Dendritic cell treated with granulocyte-macrophage colony-stimulating factor and Interleukin-4, amounts not matched to agents 40 ng/mL and 50 ng/mL, for 4 days (primary cell): ENCODE measurements at regions not wholly inside any gene's neighbourhood (a gene's known extent, or its start where the extent isn't known, plus 50 kb on each side); places are given as distances from the start of the nearest gene placed in this dataset.

ENCODE experiments used
- H3K27ac Mint-ChIP-seq: one replicate; pipeline ENCODE4 v1.8.0; 2022; ENCODE audit warnings: mild to moderate bottlenecking, mixed read lengths
- H3K27me3 Mint-ChIP-seq: one replicate; pipeline ENCODE4 v1.8.0; 2022; ENCODE audit warnings: mild to moderate bottlenecking, mixed read lengths
- H3K36me3 Mint-ChIP-seq: one replicate; pipeline ENCODE4 v1.8.0; 2022; ENCODE audit warnings: low read depth, mixed read lengths
- H3K4me1 Mint-ChIP-seq: one replicate; pipeline ENCODE4 v1.8.0; 2022; ENCODE audit warnings: low read depth, mixed read lengths
- H3K4me3 Mint-ChIP-seq: one replicate; pipeline ENCODE4 v1.8.0; 2022; ENCODE audit warnings: mild to moderate bottlenecking, moderate library complexity, mixed read lengths
- H3K9me3 Mint-ChIP-seq: one replicate; pipeline ENCODE4 v1.8.0; 2022; ENCODE audit warnings: mixed read lengths
- intact Hi-C: fragments of 100-400 bp; cut with micrococcal nuclease; formaldehyde crosslinking; loops from one replicate; pipeline ENCODE4 v1.15.0; 2022

DNA sequence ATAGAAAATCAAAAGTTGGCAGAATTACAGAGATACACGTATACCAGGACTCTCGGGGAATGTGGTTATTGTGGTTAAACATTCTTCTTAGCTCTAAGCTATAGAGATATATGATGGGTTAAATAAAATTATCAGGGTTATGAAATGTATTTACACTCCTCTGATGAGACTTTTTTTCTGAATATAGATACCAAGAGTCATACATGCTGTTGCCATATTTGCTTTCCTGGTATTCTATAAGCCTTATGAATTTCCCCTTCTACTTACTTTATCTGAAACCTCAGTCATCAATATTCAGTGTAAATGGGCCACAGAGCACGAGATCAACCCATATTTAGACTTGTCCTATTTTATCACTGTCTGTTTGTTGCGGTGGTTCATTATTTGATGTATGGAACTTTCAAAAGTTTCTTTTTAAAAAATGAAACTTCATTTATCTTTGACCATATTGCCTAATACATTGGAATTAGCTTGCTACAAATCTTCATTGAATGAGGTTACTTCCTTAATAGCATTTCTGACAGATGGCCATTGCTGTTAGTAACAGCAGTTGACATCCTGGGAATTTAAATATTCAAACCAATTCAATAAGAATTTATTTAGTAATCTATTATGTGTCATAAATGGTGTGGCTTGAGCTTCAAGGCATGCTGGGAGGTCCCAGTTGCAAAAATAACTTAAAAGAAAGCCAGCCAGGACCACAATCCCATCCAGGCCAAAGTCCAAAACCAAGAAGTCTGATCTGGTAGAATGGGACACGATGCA, 393.5 kb downstream of the PCNX1 start:
- intact Hi-C loops, result no loop called here
- no peak overlapping the region for H3K27ac Mint-ChIP-seq
- H3K9me3 Mint-ChIP-seq, result peaks cover 16% of the 10 kb centered on the region
- H3K27me3 Mint-ChIP-seq, result peaks cover 2% of the 10 kb centered on the region
- H3K4me1 Mint-ChIP-seq, result no peaks in the 10 kb centered on the region
- H3K4me3 Mint-ChIP-seq, result no peak overlapping the region
- no peaks in the 10 kb centered on the region for H3K36me3 Mint-ChIP-seq

DNA sequence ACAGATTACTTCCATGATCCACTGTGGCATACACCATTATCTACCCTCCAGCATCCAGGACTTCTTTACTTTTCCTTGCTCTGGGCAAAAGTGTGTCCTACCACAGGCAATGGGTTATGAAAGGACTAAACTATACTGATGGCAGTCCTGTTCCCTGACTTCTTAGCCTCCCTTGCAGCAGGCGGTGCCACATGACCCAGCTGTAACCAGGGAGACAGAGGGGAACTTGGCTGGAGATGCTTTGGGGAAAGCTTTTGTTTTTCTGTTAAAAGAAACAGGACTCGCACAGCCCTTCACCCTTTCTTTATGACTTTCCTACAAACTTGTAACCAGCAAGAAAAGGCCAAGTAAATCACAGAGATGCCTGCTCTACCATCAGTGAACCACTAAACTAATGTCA, 394.4 kb downstream of the PCNX1 start:
- Mint-ChIP-seq H3K27me3 (peaks cover 2% of the 10 kb centered on the region), H3K9me3 (peaks cover 18% of the 10 kb centered on the region), H3K4me3 (no peak overlapping the region), H3K27ac (no peak overlapping the region), H3K4me1 (no peaks in the 10 kb centered on the region), H3K36me3 (no peaks in the 10 kb centered on the region)
- intact Hi-C loops, result no loop called here

DNA sequence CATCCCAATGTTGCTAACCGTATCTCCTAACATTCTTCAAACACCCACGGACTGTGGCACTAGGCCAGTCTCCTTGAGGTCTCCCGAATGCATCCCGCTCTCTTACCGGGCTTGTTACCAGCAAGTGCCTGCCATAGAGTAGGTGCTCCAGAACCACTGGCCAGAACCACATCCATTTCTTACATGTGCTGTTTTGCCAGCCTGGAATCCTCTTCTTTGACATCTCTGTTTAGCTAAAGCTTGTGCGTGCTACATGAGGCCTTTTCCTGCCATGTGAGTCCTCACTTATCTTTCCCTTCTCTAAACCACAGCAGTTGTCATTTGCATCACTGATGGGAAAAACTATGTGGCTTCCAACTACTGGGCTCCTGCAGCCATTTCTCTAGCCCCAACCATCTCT, 397.4 kb downstream of the PCNX1 start:
- no peak overlapping the region for H3K4me3 Mint-ChIP-seq
- H3K27me3 Mint-ChIP-seq, result peaks cover 2% of the 10 kb centered on the region
- no peaks in the 10 kb centered on the region for H3K36me3 Mint-ChIP-seq
- H3K9me3 Mint-ChIP-seq, result peaks cover 18% of the 10 kb centered on the region
- H3K4me1 Mint-ChIP-seq, result peaks cover 6% of the 10 kb centered on the region
- intact Hi-C loops, result no loop called here
- no peak overlapping the region for H3K27ac Mint-ChIP-seq

DNA sequence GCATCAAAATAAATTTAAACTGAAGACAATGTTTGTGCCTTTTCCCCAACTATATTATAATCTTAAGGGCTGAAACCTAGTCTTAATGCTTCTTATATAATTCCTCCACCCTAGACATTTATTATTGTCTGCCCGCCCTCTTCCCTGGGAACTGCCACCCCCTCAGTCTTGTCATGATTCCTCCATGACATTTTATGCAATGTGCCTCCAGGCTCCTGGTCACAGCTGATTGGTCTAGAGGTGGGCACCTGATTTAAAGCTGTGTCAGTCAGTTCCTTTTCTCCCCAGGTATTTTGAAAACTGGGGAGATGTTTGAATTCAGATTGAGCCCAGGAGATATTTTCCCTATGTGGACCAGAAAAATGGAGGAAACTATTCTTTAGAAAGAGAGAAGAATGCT, 401.4 kb downstream of the PCNX1 start:
- intact Hi-C loops, result no loop called here
- peaks cover 28% of the 10 kb centered on the region for H3K9me3 Mint-ChIP-seq
- peaks cover 13% of the 10 kb centered on the region for H3K4me1 Mint-ChIP-seq

DNA sequence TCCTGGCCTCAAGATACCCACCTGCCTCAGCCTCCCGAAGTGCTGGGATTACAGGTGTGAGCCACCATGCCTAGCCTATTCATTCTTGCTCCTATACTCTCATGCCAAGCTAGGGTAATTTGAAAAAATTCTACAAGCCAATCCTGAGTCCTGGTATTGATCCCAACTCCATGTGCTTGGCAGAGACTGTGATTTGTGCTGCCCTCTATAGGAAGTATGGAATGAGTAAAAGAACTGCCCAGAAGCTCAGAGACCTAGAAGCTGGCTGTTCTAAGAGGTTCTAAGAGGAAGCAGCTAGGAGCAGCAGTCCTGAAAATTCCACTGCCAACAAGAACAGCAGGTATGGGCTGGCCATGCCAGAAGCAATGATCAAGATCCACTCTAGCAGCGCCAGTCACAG, 402.5 kb downstream of the PCNX1 start:
- Mint-ChIP-seq H3K4me1 (peaks cover 13% of the 10 kb centered on the region), H3K4me3 (no peak overlapping the region), H3K9me3 (peaks cover 25% of the 10 kb centered on the region), H3K27ac (no peak overlapping the region), H3K36me3 (no peaks in the 10 kb centered on the region), H3K27me3 (peaks cover 5% of the 10 kb centered on the region)
- intact Hi-C loops, result no loop called here

More for the DNA sequence above, 401.4 kb downstream of the PCNX1 start:
- no peak overlapping the region for H3K4me3 Mint-ChIP-seq
- no peak overlapping the region for H3K27ac Mint-ChIP-seq
- peaks cover 5% of the 10 kb centered on the region for H3K27me3 Mint-ChIP-seq
- no peaks in the 10 kb centered on the region for H3K36me3 Mint-ChIP-seq

DNA sequence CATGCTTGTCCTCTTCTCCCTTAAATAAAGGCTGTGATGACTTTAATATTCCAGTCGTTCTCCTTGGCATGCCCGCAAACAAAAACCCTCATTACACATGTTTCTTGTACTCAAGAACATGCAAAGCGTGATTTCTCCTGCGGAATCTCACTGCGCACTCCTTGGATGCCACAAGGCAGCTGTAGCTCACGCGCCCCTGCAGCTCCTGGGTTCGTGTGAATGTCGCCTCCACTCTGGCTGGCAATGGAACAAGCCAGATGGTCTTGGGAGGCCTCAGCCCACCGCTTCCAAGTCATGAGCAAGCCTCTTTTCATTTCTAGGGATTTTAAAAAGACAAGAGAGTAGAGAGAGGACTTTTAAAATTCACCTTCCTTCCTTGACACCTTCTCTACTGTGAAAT, 403.8 kb downstream of the PCNX1 start:
- Mint-ChIP-seq H3K9me3 (peaks cover 13% of the 10 kb centered on the region), H3K4me1 (peaks cover 13% of the 10 kb centered on the region), H3K27ac (no peak overlapping the region), H3K36me3 (no peaks in the 10 kb centered on the region), H3K4me3 (no peak overlapping the region), H3K27me3 (peaks cover 5% of the 10 kb centered on the region)
- intact Hi-C loops, result no loop called here

DNA sequence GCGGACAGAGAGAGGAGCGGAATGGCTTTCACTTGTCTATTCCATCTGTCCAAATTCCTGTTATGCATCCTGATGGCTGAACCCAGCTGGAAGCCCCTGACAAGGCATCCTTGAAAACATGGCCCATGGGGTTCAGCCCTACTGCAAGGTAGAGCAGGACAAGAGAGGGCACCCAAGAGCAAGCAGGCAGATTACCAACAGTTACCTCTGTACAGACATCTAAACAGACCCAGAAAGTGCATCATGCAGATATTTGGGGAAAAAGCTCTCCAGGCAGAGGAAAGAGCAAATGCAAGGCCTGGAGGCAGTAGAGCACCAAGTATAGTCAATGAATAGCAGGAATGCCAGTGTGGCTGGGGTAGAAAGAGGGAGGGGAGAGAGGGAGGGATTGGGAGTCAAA, 407.5 kb downstream of the PCNX1 start:
- H3K9me3 Mint-ChIP-seq, result peaks cover 13% of the 10 kb centered on the region

DNA sequence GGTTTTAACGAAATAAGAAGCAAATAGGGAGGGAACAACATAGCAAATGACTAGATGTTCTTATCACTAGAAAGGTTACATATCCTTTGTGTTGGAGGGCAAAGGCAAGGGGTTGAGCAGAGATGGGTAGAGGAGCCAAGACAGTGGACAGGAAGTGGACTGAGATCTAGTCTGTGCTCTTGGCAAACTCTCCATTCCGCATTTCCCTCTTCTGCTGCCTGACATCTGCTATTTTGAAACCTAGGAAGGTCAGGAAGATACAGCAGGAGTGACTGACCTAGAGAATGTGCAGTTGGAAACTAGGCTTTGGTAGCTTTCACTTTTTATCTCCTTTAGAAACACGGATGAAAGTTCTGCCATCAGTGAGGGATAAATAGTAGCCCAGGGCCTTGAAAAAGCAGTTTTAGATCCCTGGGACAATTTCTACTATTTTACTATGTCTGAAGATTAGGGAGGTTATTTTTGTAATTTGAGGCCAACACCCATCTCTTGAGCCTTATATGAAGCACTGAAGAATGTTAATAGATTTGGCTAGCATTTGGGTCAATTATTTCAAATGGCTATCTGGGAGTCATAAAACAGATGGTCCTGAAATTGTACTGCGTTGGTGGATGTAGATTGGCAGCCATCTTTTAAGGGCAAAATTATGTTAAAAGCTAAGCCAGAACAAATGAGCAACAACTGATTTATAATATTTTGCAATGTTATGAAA, 410.3 kb downstream of the PCNX1 start:
- Mint-ChIP-seq H3K36me3 (peaks cover 8% of the 10 kb centered on the region), H3K9me3 (peaks cover 13% of the 10 kb centered on the region), H3K27ac (no peak overlapping the region), H3K27me3 (peaks cover 3% of the 10 kb centered on the region), H3K4me3 (no peak overlapping the region), H3K4me1 (peaks cover 23% of the 10 kb centered on the region)
- intact Hi-C loops, result no loop called here

More for the DNA sequence above, 407.5 kb downstream of the PCNX1 start:
- Mint-ChIP-seq H3K36me3 (no peaks in the 10 kb centered on the region), H3K27ac (no peak overlapping the region), H3K4me1 (peaks cover 18% of the 10 kb centered on the region), H3K27me3 (peaks cover 5% of the 10 kb centered on the region), H3K4me3 (no peak overlapping the region)
- intact Hi-C loops, result no loop called here

DNA sequence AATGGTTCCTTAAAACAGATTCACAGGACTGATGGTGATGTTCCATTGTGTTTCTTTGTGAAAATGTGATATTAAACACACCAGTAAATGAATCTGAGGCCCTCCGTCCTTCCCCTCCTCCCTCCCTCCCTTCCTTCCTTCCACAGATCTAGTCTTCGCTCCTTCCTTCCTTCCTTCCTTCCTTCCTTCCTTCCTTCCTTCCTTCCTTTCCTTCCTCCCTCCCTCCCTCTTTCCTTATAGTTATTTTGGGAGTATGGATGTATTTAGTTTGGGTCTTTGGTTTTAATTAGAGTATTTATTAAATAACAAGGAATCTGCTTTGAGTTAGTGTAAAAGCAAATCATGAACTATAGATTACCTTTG, 410.8 kb downstream of the PCNX1 start:
- H3K27me3 Mint-ChIP-seq, result peaks cover 3% of the 10 kb centered on the region
- no peak overlapping the region for H3K4me3 Mint-ChIP-seq
- H3K4me1 Mint-ChIP-seq, result peaks cover 28% of the 10 kb centered on the region
- no peak overlapping the region for H3K27ac Mint-ChIP-seq
- peaks cover 12% of the 10 kb centered on the region for H3K36me3 Mint-ChIP-seq
- H3K9me3 Mint-ChIP-seq, result peaks cover 9% of the 10 kb centered on the region
- intact Hi-C loops, result no loop called here

DNA sequence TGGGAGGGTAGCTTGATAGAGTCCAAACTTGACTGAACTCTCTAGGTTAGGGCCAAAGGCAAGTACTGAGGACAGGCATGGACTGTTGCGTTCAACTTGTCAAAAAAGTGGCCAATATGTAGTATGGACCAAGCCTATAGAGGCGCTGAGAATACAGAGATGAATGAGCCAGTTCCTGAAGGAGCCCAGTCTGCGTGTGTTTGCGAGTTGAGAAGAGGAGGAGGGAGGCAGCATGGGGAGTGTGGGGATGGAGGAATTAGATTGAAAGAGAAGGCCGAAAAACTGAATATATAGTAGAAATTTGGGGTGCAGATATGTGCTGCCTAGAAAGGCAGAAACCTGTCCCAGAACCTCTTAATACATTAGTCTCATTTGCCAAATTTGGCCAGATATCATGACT, 412.4 kb downstream of the PCNX1 start:
- peaks cover 42% of the 10 kb centered on the region for H3K4me1 Mint-ChIP-seq
- H3K27me3 Mint-ChIP-seq, result peaks cover 3% of the 10 kb centered on the region

DNA sequence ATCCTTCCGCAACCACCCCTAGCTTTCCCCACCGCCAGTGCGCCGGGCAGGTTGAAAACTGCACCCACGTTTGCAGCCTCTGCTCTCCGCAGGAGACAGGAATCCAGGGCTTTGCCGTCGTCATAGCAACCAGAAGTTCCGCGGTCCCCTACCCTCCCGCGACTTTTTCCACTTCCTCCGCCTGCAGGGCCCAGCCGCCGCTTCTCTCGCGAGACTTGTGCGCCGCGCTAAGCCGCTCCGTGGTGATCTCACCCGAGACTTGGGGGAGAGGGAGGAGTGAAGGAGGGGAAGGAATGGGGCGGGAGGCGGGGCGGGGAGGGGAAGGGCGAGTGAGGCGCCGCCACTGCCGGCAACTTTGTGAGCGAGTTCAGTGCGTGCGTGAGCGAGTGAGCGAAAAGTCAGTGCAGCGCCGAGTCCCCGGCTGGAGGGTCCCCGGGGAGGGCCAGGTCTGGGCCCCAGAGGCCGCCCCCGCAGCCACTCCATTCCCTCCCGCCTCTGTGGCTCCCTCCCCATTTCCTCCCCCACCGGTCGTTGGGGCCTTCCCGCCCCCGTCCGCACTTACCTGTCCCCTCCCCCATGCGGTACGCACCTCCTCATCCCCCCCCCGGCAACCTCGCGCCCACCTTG, 413.0 kb downstream of the PCNX1 start, which contains the start of gene SIPA1L1:
Gene SIPA1L1 (plus strand): TSS at position 370 of the 627 bp plus-strand sequence.
- intact Hi-C loops, result loop anchor here (1.0 to 5.0 kb wide), 3 partner anchors 79 to 432 kb away; no protein-coding TSS in a partner anchor
- peaks cover 15% of the 10 kb centered on the region for H3K36me3 Mint-ChIP-seq
- no peaks in the 10 kb centered on the region for H3K9me3 Mint-ChIP-seq
- peaks cover 47% of the 10 kb centered on the region for H3K4me1 Mint-ChIP-seq
- peak within 1 kb of the TSS; percentile 97 for H3K27ac Mint-ChIP-seq
- H3K4me3 Mint-ChIP-seq, result peak within 1 kb of the TSS; percentile 91
- H3K27me3 Mint-ChIP-seq, result peaks cover 3% of the 10 kb centered on the region

More for the DNA sequence above, 412.4 kb downstream of the PCNX1 start:
- intact Hi-C loops, result loop anchor here (1.0 to 5.0 kb wide), 3 partner anchors 79 to 433 kb away; no protein-coding TSS in a partner anchor
- Mint-ChIP-seq H3K36me3 (peaks cover 15% of the 10 kb centered on the region), H3K27ac (peak overlapping the region; percentile 97), H3K4me3 (peak overlapping the region; percentile 91), H3K9me3 (no peaks in the 10 kb centered on the region)

DNA sequence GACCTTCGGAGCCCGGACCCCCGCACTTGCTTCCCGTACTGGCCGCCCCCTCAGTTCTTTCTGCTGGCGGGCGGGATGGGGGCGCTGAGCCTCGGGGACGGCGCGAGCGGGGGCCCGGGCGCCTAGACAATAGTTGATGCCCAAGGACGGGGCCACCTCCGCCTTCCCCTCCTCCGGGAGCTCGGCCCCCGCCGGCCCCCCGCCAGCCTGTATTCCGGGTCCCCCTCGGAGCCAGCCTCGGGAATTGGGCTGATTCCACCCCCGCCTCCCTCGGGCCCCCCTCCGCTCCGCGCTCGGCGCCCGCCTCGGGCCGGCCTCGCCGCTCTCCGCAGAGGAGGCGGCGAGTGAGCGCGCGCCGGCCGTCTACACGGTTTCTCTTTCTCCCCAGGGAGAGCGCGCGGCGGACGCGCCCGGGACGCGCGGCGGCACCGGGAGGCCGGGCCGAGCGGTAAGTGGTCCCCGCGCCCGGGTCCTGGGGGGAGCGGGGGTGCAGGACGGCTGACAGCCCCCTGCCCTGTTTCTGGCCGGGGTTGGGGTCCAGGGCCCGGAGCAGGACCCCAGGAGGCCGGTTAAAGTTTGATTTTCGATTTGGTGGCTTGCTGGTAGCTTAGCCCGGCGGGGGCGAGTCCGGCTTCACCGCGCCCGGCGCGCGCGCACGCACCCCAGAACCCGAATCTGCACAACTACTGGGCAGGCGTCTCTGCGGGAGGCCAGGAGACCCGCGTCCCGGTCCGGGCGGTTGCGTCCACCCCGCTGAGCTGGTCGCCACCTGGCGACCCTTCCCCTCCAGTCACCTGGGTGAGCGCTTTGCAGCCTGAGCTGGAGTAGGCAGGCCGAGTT, 413.7 kb downstream of the PCNX1 start:
- peak overlapping the region; percentile 91 for H3K4me3 Mint-ChIP-seq
- H3K27ac Mint-ChIP-seq, result peak overlapping the region; percentile 97
- no peaks in the 10 kb centered on the region for H3K27me3 Mint-ChIP-seq
- H3K36me3 Mint-ChIP-seq, result peaks cover 15% of the 10 kb centered on the region
- no peaks in the 10 kb centered on the region for H3K9me3 Mint-ChIP-seq
- peaks cover 54% of the 10 kb centered on the region for H3K4me1 Mint-ChIP-seq
- intact Hi-C loops, result loop anchor here (1.0 to 5.0 kb wide), 3 partner anchors 78 to 431 kb away; no protein-coding TSS in a partner anchor

DNA sequence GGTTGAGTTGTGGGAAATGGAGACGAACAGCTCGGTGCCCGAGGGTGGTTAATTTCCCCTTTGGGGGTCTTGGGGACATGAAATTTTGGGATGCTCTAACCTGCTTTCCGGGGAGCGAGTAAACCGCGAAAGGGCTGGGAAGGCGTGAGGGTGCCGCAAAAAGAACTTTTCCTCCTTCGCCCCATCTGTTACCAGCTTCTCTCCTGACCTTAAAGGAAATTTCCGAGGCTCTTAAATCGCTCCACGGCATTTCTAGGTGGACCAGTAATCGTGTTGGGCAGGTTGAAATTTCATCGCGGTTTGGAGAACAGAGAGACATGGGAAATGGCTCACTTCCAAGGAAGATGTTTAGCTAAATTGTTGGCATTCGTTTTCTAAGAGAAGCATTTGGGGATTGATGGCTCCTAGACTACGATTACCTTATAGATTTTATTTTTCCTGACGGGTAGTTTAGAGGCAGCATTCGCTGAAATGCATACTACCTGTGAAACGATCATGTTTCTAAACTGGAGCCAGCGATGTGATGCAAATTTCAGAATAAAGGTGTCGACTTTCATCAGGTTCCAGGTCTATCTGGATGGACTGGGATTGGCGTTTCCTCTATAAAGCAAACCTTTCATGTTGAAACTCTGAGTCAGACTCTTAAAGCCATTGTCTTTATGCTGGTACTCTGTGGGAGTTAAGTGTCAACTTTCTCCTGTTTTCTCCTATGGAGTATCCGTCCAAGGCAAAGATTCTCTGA, 414.5 kb downstream of the PCNX1 start:
- H3K4me3 Mint-ChIP-seq, result peak overlapping the region; percentile 91
- intact Hi-C loops, result loop anchor here (2.0 to 5.0 kb wide), 3 partner anchors 41 to 431 kb away; no protein-coding TSS in a partner anchor
- H3K27me3 Mint-ChIP-seq, result no peaks in the 10 kb centered on the region
- H3K4me1 Mint-ChIP-seq, result peaks cover 57% of the 10 kb centered on the region
- peak overlapping the region; percentile 97 for H3K27ac Mint-ChIP-seq
- peaks cover 15% of the 10 kb centered on the region for H3K36me3 Mint-ChIP-seq
- H3K9me3 Mint-ChIP-seq, result no peaks in the 10 kb centered on the region
